ENCODE measurements at regions not wholly inside any gene's neighbourhood (a gene's known extent, or its start where the extent isn't known, plus 50 kb on each side); places are given as distances from the start of the nearest gene placed in this dataset.

DNA sequence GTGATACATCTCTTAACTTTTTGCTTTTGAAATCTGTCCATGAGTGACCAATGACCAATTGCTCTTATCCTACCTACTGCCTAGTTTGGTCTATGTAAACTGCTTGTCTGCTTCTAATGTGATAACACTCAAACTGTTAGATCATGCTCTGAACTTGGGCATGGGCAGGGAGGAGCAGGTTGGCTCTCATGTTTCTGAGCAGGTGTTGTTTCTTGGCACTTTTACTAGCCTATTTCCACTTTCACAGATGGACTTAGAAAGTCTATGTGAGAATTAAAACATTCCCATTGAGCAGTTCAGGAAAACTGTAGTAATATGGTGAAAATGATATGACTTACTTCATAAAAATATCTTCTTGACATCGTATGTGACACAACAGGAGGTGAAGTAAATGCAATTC lies 538.4 kb downstream of the HACE1 start:
- DNase-seq (ENCODE audit: low spot score), result no peak

DNA sequence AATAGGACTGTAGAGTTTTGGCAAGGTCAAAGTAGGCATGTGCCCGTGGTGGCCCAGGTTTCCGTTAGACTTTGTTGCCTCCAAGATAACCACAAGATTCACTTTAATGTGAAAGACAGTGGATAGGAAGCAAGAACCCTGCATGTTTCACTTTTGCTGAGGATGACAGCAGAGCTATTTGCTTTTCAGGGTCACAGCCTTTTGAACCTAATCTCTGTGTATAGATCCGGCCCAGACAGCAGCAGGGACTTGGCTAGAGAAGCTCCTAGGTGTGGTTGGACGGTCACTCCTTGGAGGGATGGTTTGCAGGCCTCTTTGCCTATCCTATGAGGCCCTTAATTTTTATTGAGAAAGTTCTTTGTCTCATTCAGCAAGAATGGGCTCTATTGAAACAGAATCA lies 538.8 kb downstream of the HACE1 start:
- DNase-seq (ENCODE audit: low spot score), result no peak

DNA sequence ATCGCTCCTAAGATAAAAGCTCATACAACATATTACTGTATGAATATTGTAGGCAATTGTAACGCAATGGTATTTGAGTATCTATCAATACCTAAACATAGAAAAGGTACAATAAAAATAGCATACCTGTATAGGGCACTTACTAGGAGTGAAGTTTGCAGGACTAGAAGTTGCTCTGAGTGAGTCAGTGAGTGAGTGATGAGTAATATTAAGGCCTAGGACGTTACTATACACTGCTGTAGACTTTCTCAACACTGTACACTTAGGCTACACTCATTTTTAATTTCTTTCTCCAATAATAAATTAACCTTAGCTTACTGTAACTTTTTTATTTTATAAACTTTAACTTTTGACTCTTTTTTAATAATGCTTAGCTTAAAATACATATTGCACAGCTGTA lies 546.9 kb downstream of the HACE1 start:
- DNase-seq (ENCODE audit: low spot score), result no peak

DNA sequence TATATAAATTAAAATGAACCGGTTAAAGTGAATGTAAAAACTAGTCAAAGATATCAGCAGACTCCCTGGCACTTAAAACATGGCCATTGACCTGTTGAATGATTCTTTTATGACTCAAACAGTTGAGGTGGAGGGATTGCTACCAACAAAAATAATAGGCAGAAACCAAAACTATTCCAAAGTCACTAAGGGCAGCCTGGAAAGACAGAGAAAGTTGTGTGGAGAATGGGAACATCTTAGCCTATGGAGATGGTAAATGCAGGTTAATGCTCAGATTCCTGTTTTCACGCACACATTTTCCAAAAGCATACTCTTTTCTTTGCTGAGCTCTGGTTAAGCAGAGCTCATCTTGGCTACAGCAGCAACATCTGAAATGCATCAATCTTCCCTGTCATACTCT lies 553.5 kb downstream of the HACE1 start:
- no peak for DNase-seq (ENCODE audit: low spot score)

DNA sequence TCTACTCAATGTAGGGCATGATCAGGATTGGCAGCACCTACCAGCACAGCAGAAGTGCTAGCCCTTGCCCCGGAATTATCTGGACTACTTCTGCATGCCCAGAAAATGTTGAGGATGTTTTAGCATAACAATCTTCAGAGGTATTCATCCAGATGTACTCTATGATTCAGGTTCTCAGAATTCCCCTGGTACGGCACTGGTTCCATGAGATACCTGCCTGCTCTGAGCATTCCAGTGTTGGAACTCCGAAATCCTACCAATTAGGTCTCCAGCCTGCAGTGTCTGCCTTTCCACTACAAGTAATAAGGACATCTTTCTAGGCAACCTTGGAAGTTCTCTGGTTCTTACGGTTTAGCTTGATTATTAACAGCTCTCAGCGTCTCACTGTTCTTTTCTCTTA lies 554.5 kb downstream of the HACE1 start:
- no peak for DNase-seq (ENCODE audit: low spot score)

DNA sequence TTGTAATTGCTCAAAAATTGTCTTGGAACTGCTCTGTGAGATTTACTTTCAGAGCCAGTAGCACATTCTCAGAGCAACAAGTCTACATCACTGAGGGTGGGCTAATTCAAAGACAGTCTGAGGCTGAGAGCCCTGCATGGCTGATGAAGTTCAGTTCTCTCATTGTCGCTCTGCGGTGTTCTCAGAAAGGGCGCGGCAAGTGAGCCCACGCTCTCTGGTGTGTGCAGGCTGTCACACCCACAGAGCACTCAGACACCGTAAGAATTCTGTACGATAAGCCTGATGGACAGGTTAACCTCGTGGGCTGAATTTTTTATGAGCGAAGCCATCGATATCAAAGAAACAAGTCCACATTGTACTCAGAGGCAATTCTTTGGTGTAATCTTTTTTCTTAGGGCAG lies 557.8 kb downstream of the HACE1 start:
- no peak for DNase-seq (ENCODE audit: low spot score)

DNA sequence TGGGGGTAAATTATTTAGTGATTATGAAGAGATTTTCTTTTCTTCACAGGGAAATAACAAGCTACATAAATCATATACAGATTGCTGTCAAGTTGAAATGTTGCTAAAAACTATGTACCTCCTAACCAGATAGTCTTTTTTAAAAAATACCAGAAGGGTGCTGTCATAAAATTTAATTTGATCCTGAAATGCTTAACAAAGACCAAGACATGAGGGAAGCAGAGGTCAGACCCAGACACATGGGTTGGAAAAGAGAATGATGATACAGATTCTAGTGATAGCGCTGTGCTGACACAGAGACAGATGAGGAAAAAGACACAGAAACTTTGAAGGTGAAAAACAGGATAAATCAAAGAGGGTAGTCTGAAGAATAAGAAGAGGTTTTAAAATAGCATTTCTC lies 573.1 kb downstream of the HACE1 start:
- DNase-seq (ENCODE audit: low spot score), result no peak

DNA sequence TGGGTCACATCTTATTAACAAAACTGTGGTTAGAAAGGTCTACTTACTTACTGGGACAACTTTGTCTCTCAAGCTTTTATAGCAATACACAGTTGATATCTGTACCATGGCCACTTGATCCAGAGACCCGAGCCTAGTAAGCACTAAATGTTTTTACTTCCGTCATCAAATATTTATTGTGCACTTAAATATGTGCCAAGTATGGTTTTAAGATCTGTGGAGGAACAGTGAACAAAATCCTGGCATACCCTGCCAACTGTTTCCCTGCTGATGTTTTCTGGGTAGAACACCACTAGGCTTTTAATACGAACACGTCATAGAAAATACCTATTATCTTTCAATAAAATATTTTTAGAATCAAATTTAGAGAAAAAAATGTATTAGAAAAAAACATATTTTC lies 574.8 kb downstream of the HACE1 start:
- no peak for DNase-seq (ENCODE audit: low spot score)

DNA sequence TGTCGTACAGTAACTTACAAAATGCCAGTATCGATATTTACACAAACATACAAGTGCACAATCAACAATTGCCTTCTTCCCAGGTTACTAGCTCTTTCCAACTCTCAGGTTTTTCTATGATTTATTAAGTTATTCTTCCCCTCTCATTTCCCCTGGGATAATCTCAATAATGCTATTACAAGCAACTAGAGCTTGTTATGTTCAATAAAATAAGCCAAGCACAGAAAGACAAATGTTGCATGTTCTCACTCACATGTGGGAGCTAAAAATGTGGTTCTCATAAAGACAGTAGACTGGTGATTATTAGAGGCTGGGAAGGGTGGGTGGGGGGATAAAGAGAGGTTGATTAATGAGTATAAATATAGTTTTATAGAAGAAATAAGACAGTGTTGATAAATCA lies 577.1 kb downstream of the HACE1 start:
- no peak for DNase-seq (ENCODE audit: low spot score)

DNA sequence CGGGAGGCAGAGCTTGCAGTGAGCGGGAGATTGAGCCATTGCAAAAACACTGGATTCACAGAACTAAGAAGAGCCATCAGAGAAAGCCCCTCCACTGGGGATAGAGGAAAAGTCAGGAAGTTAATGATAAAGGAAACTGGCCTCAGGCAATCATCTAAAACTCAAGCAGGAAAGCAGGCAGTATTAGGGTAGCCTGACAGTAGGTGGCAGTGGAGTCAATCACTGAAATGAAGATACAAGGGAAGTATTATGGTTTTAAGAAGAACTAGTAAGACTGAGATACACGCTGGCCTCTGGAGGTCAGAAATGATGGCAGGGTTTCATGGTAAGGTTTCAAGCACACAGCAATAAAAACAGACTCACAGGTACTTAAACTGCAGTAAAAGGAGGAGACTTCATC lies 578.3 kb downstream of the HACE1 start:
- DNase-seq (ENCODE audit: low spot score), result no peak

DNA sequence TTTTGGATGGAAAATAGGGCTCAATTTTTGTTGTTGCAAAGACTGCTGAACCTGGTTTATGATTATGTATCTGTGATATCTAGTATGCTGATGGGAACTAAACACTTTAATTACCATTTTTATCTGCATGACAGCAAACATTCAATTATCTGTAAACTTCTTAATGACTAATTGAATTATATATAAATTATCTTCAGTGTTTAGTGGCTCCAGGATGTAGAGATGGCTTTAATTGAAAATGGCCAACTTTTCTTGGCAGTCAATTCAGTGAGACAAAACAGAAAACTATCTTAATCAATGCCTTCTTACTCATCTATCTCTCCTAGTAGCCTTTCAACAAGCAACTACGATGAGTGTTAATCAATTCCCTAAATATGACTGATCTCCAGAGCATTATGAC lies 591.3 kb downstream of the HACE1 start:
- DNase-seq (ENCODE audit: low spot score), result no peak

DNA sequence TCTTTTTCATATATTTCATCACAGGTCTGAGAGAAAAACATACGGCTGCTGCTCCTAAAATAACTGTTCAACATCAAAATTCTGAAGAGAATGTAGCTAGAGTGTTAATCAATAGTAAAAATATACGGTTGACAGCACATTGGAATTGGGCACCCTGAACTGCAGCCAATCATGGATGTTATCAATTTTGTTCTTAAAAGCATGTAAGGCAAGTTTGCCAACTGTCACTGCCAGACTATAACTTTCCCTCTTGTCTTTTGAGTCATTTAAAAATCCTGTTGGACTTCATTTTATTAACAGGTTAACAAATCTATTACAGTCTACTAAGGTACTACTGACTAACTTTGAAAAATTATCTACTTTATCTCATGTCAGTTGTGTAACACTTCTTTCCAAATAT lies 592.8 kb downstream of the HACE1 start:
- DNase-seq (ENCODE audit: low spot score), result no peak

DNA sequence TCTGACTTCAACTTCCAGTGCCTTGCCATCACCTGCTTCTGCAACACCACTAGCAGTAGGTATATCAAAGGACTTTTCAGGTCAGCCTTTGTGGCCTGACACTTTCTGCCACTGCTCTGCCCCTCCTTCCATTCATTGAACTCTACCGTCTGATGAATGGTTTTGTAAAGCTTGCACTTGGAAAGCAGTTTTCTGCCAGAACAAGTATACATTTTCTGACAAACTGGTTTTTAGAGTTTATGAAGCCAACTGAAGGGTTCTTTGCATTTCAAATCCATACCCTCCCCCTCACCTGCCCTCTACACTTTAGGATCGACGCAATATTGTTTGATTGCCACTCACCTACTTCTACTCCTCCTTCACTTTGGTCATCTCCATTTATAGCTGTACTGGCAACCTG lies 603.1 kb downstream of the HACE1 start:
- DNase-seq (ENCODE audit: low spot score), result no peak

DNA sequence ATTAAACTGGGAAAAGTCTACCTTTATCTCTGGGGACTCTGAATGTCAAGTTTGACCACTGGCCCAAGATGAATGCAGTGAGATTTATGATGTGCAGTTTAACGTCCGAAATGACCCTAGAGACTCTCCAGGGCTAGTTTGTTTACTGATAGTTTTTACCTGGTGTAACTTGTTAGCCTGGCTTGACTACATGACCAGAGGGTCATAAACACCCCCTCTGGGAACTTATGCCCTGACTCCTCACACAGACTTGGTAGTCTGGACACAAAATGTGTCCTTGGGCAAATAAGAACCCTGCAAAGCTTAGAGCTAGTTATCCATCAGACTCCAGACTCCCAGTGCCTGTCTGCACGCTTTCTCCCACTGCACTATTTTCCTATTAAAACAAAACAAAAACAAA lies 606.5 kb downstream of the HACE1 start:
- no peak for DNase-seq (ENCODE audit: low spot score)

DNA sequence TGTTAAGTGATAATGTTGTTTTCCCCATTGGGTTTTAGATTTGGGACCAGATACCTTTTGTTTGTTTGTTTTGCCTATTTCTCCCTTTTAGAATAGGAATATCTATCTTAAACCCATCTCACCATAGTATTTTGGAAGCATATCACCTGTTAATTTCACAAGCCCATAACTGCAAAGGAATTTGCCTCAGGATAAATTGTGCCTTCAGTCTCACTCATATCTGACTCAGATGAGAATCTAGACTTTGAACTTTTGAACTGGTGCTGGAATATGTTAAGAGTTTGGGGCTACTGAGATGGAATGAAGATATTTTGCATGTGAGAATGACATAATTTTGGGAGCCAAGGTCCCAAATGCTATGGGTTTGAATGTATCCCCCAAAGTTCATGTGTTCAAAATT lies 607.4 kb downstream of the HACE1 start:
- DNase-seq (ENCODE audit: low spot score), result no peak

DNA sequence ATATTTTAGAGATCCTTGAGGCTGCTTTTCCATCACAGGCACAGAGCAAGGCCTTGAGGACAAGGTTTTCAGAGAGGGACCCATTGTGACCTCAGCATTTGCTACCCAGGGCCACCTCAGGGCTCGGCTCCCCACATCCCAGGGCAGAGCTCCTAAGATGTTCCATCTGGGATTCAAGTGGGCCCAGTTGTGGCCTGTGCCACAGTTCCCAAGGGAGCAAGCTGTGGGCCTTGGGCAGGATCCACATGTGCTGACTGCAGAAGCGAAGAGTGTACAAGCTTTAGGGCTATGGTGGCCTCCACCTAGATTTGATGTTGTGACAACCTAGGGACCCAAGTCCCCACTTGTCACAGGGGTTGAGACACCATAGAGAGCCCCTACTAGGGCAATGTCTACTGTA lies 608.1 kb downstream of the HACE1 start:
- no peak for DNase-seq (ENCODE audit: low spot score)

DNA sequence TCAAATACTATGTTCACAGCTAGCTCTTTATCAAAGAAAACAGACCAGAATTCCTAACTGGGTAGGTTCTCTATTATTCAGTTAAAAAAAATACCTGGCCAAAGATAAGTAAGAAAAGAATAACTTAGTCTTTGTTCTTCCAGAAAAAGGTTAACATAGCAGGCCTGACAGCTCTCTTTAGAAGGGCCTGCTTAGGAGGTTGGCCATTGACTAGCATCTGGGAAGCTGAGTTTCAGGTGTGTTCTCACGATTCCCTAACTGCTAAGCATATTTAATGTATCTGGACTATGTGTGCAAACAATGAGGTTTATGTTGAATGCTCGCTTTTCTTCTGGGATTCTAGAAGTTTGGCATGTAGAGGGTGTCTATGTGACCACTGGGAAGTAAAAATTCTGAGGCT lies 618.9 kb downstream of the HACE1 start:
- no peak for DNase-seq (ENCODE audit: low spot score)

DNA sequence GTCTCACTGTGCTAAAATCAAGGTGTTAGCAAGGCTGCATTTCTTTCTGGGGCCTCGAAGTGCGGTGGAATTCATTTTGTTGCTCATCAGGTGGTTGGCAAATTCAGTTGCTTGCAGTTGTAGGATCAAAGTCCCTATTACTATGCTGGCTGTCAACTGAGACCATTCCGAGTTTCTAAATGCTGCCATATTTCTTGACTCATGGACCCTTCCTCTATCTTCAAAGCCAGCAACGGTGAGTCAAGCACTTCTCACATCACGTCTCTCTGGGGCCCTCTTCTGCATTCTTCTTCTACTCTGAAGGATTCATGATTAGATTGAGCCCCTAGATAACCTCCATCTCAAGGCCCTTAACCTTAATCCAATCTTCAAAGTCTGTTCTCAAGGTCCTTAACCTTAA lies 619.7 kb downstream of the HACE1 start:
- DNase-seq (ENCODE audit: low spot score), result no peak

DNA sequence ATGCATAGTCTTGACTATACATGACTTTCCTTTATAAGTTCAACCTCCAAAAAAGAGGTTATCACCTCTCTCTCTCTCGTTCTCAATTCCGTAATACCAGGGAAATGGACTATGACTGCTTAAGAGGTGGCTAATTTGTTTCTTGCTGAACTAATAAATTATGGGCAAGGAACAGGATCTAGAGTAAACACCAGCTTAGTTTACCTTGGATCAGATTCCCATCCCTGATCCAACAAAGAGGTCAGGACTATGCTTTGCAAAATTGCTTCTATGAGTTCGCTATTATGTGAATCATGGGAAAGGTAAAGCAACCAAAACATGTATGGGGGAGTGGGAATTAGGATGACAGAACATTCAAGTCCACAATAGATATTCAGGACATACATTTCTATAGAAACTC lies 630.7 kb downstream of the HACE1 start:
- DNase-seq (ENCODE audit: low spot score), result no peak

DNA sequence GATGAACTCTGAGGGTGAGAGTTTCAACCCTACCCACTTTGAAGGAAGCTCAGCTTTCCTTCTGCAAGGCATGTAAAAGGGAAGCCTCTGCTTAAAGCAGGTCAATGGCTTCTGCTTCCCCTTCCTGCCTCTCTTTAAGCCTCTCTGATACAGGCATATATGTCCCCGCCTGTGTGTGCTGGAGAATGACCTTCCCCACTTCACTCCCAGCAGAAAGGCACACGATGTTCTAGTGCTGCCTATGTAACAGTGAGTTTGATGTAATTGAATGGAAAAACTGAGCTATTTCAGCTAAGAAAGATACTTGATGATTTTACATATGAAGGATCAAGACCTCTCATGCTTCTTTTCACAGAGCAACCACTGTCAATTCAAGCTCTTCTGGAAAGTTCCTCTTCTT lies 632.2 kb downstream of the HACE1 start:
- no peak for DNase-seq (ENCODE audit: low spot score)

DNA sequence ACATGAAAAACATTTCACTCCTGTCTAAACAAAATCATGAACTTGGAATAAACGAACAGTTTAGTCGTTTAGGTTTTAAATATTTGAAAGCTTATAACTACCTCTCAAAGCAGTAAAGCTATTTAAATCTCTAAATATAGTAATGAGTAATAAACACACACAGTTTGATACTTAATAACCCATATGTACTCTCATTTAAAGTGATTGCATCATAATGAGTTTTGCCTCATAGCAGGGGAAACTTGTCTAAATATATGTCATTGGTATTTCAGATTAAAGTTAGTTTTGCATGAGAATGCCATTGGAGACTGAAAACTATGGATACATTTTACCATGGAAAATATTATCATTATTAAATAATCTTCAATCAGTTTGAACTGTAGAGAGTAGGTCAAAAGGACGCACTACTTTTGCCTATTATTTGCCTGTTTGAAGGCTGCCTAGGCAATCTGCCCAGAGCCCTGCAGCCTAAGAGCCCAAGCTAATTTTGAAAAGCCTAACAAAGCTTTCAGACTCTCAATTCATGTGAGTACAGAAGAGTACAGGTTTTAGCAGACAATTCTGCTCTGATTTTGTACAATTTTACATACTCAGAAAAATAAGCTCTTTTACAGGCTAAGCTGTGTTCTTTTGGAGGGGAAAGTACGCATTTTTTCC lies 632.8 kb downstream of the HACE1 start:
- no peak for DNase-seq (ENCODE audit: low spot score)

DNA sequence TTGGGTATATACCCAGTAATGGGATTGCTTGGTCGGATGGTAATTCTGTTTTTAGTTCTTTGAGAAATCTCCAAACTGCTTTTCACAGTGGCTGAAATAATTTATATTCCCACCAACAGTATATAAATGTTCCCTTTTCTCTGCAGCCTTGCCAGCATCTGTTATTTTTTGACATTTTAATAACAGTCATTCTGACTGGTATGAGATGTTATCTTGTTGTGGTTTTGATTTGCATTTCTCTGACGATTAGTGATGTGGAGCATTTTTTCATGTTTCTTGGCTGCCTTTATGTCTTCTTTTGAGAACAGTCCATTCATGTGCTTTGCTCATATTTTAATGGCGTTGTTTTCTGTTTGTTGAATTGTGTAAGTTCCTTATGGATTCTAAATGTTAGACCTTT lies 641.6 kb downstream of the HACE1 start:
- no peak for DNase-seq (ENCODE audit: low spot score)

DNA sequence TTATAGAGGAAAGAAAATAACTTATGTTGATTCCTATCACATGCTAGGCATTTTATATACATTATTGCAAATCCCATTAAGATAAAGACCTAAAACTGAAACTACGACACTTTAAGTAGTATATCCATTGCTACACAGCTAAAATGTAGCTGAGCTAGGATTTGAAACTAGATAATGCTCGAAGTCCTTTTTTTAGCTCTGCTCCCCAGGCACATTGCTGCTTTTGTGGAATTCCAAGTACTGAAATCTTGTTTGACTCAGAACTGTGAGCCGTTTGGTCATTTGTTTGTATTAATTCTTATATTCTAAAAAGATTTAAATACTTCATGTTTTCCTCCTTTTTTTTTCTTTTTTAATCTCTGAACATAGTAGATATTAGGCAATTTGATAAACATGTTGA lies 644.8 kb downstream of the HACE1 start:
- no peak for DNase-seq (ENCODE audit: low spot score)

DNA sequence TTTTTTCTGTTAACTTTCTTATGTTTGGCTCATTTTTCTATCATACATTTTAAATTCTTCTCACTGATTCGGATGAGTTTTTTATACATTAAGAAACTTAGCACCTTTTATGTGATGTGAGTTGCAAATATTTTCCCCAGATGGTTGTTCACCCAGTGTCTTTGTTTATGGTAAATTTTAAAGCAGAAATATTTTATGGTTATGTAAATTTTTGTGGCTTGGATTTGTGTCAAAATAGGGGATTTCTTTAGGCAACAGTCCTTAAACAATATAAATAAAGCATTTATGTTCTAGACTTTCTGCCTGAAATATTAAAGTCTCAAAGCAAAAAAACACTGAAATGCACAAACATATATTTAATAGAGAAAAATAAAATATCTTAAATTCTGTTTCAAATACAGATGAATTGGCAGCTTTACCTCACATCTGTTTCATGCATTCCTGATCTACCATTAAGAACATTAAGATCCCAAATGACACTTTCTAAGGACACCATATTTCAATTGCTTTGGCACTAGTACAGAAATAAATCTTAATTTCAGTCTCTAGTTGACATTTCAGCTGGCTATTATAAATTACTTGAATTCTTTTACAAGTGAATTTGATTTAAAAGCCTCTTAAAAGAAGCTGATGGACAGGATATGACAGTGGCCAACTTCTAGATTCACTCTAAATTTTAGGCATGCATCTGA lies 646.6 kb downstream of the HACE1 start:
- no peak for DNase-seq (ENCODE audit: low spot score)

Measured in kidney capillary endothelial cell (primary cell).